ENCODE measurements at regions not wholly inside any gene's neighbourhood (a gene's known extent, or its start where the extent isn't known, plus 50 kb on each side); places are given as distances from the start of the nearest gene placed in this dataset.

GRCh38 chr4:133403913-133404312 lies 254.8 kb downstream of the PCDH10 start:
- Histone ChIP-seq H3K4me3 (no peak overlapping the region), H3K36me3 (ENCODE audit: insufficient read depth in 1 of 2, low read depth in 1 of 2) (no peaks in the 10 kb centered on the region), H3K27ac (no peak overlapping the region), H3K27me3 (ENCODE audit: insufficient read depth in 3 of 3, low read length in 2 of 3) (no peaks in the 10 kb centered on the region), H3K9me3 (no peaks in the 10 kb centered on the region), H3K4me1 (no peaks in the 10 kb centered on the region)
- no peak for ATAC-seq
- WGBS, 3 donors, result 22 to 62% (median 30%) methylated on average over 2 of the region's 2 CpGs
- TF ChIP-seq CTCF (IDR thresholded peaks at IDR 0.05), result no peak
- DNase-seq, result no peak
- intact Hi-C loops (cut with DNase I), result no loop called here

GRCh38 chr4:133402616-133403015 lies 253.5 kb downstream of the PCDH10 start:
- H3K4me1 ChIP-seq, result no peaks in the 10 kb centered on the region
- 84 to 95% (median 87%) methylated on average over 1 of the region's 1 CpG for WGBS, 3 donors
- H3K4me3 ChIP-seq, result no peak overlapping the region
- no peak for TF ChIP-seq CTCF (IDR thresholded peaks at IDR 0.05)
- H3K27me3 ChIP-seq (ENCODE audit: insufficient read depth in 3 of 3, low read length in 2 of 3), result no peaks in the 10 kb centered on the region
- no peak for DNase-seq
- H3K36me3 ChIP-seq (ENCODE audit: insufficient read depth in 1 of 2, low read depth in 1 of 2), result no peaks in the 10 kb centered on the region
- no peak for ATAC-seq
- no peaks in the 10 kb centered on the region for H3K9me3 ChIP-seq
- intact Hi-C loops (cut with DNase I), result no loop called here
- H3K27ac ChIP-seq, result no peak overlapping the region

GRCh38 chr4:133394971-133395627 lies 246.0 kb downstream of the PCDH10 start:
- no peak overlapping the region for H3K4me3 ChIP-seq
- H3K27ac ChIP-seq, result no peak overlapping the region
- intact Hi-C loops (cut with DNase I), result no loop called here
- H3K9me3 ChIP-seq, result no peaks in the 10 kb centered on the region
- WGBS, 3 donors, result 80 to 83% (median 82%) methylated on average over 7 of the region's 7 CpGs
- no peaks in the 10 kb centered on the region for H3K36me3 ChIP-seq (ENCODE audit: insufficient read depth in 1 of 2, low read depth in 1 of 2)
- no peak for DNase-seq
- no peaks in the 10 kb centered on the region for H3K4me1 ChIP-seq
- H3K27me3 ChIP-seq (ENCODE audit: insufficient read depth in 3 of 3, low read length in 2 of 3), result no peaks in the 10 kb centered on the region
- no peak for ATAC-seq
- TF ChIP-seq CTCF (IDR thresholded peaks at IDR 0.05), result no peak

GRCh38 chr4:133390198-133390855 lies 241.2 kb downstream of the PCDH10 start:
- Histone ChIP-seq H3K27ac (no peak overlapping the region), H3K27me3 (ENCODE audit: insufficient read depth in 3 of 3, low read length in 2 of 3) (no peaks in the 10 kb centered on the region), H3K4me3 (no peak overlapping the region), H3K36me3 (ENCODE audit: insufficient read depth in 1 of 2, low read depth in 1 of 2) (no peaks in the 10 kb centered on the region), H3K9me3 (no peaks in the 10 kb centered on the region), H3K4me1 (no peaks in the 10 kb centered on the region)
- 75 to 88% (median 83%) methylated on average over 4 of the region's 4 CpGs for WGBS, 3 donors
- intact Hi-C loops (cut with DNase I), result no loop called here
- DNase-seq (no peak), ATAC-seq (no peak)
- TF ChIP-seq CTCF (IDR thresholded peaks at IDR 0.05), result no peak
